ENCODE measurements at regions not wholly inside any gene's neighbourhood (a gene's known extent, or its start where the extent isn't known, plus 50 kb on each side); places are given as distances from the start of the nearest gene placed in this dataset.
A peak's percentile ranks its signal among the peaks of the same experiment; 100 is the strongest.

DNA sequence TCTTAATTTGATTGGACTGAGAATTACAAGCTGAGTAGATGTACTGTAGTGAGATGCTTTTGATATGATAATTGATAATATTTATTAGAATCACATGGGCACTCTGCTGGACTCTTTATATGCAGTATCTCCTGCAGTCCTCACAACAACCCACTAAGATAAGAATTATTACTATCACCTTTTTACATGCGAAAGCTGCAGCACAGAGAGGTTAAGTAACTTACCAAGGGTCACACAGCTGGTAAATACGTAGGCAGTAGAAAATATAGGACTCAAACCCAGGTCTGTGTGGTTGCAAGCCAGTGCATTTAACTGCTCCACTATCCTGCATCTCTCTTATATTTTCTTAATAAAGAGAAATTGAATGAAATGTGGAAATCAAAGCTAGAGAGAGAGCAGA is 392.8 kb upstream of the RORA start:
- TF ChIP-seq, protein P1, sequence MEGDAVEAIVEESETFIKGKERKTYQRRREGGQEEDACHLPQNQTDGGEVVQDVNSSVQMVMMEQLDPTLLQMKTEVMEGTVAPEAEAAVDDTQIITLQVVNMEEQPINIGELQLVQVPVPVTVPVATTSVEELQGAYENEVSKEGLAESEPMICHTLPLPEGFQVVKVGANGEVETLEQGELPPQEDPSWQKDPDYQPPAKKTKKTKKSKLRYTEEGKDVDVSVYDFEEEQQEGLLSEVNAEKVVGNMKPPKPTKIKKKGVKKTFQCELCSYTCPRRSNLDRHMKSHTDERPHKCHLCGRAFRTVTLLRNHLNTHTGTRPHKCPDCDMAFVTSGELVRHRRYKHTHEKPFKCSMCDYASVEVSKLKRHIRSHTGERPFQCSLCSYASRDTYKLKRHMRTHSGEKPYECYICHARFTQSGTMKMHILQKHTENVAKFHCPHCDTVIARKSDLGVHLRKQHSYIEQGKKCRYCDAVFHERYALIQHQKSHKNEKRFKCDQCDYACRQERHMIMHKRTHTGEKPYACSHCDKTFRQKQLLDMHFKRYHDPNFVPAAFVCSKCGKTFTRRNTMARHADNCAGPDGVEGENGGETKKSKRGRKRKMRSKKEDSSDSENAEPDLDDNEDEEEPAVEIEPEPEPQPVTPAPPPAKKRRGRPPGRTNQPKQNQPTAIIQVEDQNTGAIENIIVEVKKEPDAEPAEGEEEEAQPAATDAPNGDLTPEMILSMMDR (IDR thresholded peaks at IDR 0.05; ENCODE audit: control insufficient read depth, insufficient read depth, low read depth, low read length, missing control alignments): no peak
- no peak overlapping the region for H3K4me3 ChIP-seq (ENCODE audit: control insufficient read depth, low read depth, low read length)
- DNase-seq (ENCODE audit: low read depth): no peak

DNA sequence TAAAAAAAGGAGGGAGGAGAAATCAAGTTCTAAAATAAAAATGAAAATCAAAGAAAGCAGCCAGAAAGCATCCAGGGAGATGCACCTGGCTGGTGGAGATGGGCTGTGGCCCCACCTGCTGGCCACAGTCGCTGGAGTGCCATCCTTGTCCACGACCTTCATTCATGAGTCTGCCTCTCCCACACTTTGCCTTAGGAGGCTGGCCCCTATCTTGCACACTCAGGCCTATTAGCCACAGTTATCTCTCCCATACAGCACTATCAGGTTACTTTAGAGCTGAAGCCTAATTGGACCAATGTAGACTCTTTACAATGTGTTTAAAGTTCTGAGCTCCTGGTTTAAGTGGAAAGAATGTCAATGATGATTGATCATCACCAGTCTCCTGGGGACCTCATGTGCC is 392.0 kb upstream of the RORA start:
- TF ChIP-seq, protein P1 (IDR thresholded peaks at IDR 0.05; ENCODE audit: control insufficient read depth, insufficient read depth, low read depth, low read length, missing control alignments): peak; percentile 50
- DNase-seq (ENCODE audit: low read depth): no peak
- no peak overlapping the region for H3K4me3 ChIP-seq (ENCODE audit: control insufficient read depth, low read depth, low read length)

DNA sequence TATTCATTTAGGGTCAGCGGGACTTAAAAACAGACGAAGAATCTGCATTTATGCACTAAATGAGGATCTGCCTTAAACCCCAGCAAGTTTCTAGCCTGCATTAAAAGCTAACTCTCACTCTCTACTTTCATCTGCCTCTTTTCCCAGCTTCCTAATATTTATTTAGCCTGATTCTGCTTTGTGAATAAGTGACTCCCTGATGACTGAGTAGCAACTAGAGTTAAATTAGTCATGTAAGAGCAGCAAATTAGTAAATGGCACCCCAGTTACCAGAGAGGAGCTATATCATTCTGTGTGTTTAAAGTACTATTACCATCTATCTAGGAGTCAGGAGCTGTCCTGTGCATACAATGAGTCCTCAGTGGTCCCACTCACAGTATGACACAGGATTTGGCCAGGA is 391.0 kb upstream of the RORA start:
- no peak overlapping the region for H3K4me3 ChIP-seq (ENCODE audit: control insufficient read depth, low read depth, low read length)
- TF ChIP-seq, protein P1 (IDR thresholded peaks at IDR 0.05; ENCODE audit: control insufficient read depth, insufficient read depth, low read depth, low read length, missing control alignments): no peak
- no peak for DNase-seq (ENCODE audit: low read depth)

DNA sequence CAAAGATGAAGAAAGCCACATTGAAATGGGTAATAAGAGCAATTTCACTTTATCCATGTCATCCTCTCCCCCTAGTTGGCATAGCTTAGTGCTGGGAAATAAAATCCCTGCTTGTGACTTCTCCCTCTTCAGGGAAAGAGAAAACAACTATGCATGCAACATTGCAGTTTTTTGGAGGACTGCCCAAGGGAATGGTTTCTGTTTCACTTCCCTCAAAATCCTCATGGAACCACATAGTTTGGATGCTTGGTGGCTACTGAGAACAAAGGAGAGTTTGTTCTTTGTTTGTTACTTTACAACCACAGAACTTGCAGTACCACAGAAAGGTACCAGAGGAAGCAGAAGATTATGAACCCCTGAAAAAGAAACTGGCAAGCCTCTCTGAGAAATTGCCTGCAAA is 384.6 kb upstream of the RORA start:
- TF ChIP-seq, protein P1 (IDR thresholded peaks at IDR 0.05; ENCODE audit: control insufficient read depth, insufficient read depth, low read depth, low read length, missing control alignments): no peak
- DNase-seq (ENCODE audit: low read depth): no peak
- no peak overlapping the region for H3K4me3 ChIP-seq (ENCODE audit: control insufficient read depth, low read depth, low read length)

DNA sequence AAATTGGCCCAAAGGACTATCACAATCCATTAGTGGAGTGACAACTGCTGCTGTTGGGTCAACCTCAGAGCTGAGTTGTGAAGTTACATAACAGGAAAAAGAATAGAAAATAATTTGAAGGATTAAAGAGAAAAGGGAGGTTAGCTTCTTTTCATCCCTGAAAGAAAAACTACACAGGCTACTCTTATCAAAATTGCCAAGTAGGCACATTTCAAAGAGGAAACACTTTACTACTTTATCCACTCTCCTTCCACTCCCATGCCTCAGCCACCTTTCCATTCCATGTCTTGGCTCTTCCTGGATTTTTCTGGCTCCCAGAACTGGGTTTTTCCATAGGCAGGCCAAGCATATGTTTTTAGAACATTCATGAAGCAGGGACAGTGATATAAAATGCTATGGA is 384.0 kb upstream of the RORA start:
- no peak overlapping the region for H3K4me3 ChIP-seq (ENCODE audit: control insufficient read depth, low read depth, low read length)
- DNase-seq (ENCODE audit: low read depth): no peak
- TF ChIP-seq, protein P1 (IDR thresholded peaks at IDR 0.05; ENCODE audit: control insufficient read depth, insufficient read depth, low read depth, low read length, missing control alignments): no peak

DNA sequence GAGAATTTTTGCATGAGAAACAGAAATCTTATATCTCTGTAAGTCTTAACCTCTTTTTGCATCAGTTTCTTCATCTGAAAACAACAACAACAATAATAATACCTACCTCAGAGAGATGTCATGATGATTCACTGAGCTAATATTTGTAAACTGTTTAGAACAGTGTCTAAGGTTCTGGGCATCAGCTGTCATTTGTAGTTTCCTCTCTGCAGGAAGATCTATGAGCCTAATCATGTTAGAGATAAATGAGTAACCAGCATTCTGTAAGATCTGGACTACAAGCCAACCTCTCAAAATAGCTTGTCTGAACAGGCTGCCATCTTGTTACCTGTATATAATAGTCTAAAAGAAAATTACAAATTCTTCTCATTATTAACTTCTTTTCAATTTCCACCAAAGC is 383.0 kb upstream of the RORA start:
- no peak overlapping the region for H3K4me3 ChIP-seq (ENCODE audit: control insufficient read depth, low read depth, low read length)
- no peak for DNase-seq (ENCODE audit: low read depth)
- TF ChIP-seq, protein P1 (IDR thresholded peaks at IDR 0.05; ENCODE audit: control insufficient read depth, insufficient read depth, low read depth, low read length, missing control alignments): no peak

DNA sequence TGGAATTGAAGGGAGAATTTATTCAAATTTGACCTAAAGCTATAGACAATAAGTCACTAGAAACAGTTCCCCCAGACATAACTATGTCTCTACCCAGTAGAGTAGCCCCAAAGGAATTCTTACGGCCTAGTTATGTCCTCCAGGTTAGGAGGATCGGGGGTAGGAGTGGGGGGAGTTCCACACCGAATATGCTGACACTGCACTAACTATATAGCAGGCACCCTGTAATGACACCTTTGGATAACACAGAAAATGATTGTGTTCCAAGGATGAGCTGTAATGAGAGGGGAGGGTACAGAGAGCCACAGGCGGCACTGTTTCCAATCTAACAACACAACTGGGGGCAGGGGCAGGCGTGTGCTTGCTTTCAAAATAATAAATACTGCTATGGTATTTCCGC is 376.2 kb upstream of the RORA start:
- no peak overlapping the region for H3K4me3 ChIP-seq (ENCODE audit: control insufficient read depth, low read depth, low read length)
- DNase-seq (ENCODE audit: low read depth): no peak
- TF ChIP-seq, protein P1 (IDR thresholded peaks at IDR 0.05; ENCODE audit: control insufficient read depth, insufficient read depth, low read depth, low read length, missing control alignments): no peak

Data from AG09309 (cell line).